UCSD-AML1 (cell line): ENCODE measurements at regions not wholly inside any gene's neighbourhood (a gene's known extent, or its start where the extent isn't known, plus 50 kb on each side); places are given as distances from the start of the nearest gene placed in this dataset.
"Not testable (repeated sequence)": the region's sequence is repeated elsewhere in the genome, so short reads cannot be mapped to it uniquely, and the experiment has no call there.

Experiments used
- DNase-seq: peaks from one replicate; lab custom pipeline; 2025; ENCODE audit not compliant: unreplicated experiment; lab: John Stamatoyannopoulos, UW

DNA sequence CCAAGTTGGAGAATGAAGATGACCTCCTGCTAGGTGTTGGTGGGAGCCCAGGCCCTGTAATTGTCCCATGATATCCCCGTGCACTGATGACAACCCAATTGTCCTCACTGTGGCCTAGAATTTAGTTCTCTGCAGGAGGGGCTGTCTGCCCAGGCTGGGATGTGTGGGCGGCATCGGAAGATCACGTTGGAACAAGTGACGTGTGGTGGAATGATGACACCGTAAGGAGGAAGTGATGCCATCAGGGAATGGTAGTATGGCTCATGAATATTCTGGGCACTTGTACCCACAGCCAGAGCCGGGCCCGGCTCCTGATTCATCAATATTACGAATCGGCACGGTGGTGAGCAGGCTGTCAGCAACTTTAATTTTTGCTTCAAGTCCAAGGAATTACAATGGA is 111.6 kb downstream of the MIAT start:
- no peak for DNase-seq

DNA sequence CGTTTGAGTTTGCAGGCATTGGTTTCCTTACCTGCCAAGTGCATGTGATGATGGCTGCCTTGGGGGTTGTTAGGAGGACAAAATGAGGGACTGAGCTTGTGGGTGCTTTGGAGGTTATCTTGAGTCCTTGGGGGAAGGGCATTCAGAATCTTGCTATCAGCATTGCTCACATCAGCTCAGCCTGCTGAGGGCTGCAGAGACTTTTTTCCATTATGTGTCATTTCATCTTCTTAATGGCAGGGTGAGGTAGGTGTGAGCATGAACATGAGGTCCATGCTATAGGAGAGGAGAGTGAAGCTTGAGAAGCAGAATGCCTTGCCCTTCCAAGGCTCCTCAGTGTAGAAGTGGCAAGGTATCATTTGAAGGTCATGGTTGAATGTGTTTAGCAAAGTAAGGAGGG is 112.3 kb downstream of the MIAT start:
- no peak for DNase-seq

DNA sequence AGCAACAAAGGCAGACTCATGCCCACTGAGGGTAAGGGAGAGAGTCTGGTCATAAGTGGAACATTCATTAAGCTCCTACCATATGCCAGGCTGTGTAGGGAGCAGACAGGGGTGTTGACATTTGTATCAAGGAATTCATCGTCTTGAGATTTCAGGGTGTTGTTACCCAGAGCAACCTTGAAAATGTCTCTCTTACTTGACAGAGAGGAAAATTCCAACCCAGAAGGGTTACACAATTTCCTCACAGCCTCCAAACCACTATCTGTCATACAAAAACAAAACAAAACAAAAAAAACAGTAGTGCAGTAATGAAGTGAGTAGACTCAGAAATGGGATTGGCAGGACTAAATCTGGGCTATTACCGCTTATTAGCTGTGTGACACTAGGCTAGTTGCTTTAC is 113.2 kb downstream of the MIAT start:
- DNase-seq, result no peak

DNA sequence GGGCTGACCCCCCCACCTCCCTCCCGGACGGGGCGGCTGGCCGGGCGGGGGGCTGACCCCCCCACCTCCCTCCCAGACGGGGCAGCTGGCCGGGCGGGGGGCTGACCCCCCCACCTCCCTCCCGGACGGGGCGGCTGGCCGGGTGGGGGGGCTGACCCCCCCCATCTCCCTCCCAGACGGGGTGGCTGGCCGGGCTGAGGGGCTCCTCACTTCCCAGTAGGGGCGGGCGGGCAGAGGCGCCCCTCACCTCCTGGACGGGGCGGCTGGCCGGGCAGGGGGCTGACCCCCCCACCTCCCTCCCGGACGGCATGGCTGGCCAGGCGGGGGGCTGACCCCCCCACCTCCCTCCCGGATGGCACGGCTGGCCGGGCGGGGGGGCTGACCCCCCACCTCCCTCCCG is 115.7 kb downstream of the MIAT start:
- DNase-seq, result not testable (repeated sequence)

DNA sequence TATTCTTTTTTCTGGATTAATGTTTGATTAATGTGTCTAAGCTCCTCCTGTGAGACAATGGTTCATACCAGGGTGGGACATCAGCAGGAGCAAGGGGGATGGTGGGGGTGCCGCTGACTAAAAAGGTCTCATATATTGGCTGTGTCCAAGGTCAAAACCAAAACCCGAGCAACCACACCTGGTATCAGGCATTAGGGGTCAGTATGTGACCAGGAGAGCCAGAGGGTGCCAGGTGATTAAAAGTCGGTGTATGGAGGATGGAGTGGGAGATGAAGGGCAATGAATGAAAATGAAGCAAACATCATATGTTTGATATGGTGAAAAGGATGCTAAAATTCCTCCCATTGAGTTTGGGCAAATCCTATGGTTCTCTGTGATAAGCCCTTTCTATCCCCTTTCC is 118.0 kb downstream of the MIAT start:
- no peak for DNase-seq

DNA sequence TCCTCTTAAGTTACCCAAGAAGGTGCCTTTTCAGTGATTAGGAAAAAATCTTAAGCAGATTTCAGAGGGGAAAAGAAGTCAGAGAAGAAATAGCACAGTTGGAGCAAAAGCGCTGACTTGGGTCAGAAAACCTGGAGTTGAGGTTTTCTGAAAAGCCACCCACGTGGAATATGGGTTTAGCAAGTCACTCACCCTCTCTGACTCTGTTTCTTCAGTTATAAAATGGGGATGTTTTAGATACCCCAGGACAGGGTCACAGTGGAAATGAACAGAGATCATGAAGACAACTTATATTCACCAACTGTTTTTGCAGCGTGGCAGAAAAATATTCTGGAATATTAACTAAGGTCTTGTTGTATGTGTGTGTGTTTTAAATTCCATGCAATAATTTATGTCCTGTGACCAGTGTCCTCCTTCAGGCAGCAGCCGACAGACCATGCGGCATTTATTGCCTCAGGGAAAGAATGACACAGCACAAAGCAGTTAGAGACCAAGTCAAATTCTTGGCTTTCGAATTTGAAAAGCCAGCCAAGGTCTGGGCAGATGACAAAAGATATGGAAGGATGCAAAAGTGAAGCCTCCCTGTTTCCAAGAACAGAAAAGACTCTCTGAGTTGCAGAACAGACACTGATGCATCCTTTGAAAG is 119.9 kb downstream of the MIAT start:
- no peak for DNase-seq

DNA sequence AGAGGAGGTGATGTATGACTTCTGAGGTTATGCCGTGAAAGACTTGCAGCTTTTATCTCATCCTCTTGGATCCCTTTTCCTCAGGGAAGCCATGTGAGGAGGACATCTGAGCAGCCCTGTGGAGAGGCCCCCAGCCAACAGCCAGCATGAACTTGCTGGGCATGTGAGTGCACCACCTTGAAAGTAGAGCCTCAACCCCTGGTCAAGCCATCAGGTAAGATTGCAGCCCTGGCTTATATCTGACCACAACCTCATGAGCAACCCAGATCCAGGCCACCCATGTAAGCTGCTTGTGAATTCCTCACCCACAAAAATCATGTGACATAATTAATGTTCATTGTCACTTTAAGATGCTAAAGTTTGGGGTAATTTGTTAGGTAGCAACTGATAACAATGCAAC is 121.0 kb downstream of the MIAT start:
- no peak for DNase-seq

DNA sequence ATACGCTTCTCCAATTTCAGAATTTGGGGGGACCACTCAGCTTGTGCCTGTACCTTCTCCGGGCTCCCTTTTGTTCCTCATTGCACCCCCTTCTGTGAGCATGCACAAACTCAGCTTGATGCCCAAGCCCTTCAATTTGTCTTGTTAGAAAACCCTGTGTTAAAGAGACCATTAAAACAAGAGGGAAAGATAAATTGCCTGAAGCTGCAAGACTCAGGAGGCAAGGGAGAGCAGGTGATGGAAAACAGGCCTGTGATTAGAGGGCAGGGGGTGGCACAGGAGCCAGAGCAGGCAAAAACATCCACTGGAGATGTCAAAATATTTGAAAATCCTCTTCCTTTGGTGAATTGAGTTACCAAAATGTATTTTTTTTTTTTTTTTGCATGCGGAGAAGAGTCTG is 121.7 kb downstream of the MIAT start:
- DNase-seq, result no peak

DNA sequence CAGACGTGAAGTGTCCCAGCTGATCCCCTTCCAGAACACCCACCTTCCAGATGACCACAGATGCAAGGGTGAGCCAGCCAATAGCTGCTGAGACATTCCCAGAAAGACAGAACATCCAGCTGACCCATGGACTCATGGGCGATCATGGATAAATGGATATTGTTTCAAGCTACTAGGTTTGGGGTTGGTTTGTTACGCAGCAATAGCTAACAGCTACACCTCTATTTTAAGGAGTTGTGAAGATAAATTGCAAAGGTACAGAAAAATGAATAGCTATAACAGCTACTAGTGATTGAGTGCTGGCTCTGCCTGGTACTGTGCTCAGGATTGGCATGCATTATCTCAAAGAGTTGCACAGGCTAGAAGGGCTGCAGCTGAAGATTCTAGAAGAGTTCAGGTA is 122.5 kb downstream of the MIAT start:
- no peak for DNase-seq

DNA sequence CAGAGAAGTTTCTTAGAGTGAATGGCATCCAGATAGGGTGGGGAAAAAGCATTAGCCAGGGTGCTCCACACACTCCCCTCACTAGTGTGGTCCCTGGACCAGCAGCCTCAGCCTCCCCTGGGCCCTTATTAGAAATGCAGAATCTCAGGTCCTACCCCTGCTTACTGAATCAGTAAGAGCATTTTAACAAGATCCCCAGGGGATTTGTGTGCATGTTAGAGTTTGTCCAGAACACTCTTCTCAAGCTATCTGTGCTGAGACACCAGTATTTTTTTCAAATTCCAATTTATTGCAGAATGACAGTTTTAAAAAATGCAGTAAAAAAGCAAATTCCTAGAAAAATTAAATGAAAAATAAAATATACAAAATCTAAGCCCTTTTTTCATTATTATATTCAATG is 123.1 kb downstream of the MIAT start:
- DNase-seq, result no peak

DNA sequence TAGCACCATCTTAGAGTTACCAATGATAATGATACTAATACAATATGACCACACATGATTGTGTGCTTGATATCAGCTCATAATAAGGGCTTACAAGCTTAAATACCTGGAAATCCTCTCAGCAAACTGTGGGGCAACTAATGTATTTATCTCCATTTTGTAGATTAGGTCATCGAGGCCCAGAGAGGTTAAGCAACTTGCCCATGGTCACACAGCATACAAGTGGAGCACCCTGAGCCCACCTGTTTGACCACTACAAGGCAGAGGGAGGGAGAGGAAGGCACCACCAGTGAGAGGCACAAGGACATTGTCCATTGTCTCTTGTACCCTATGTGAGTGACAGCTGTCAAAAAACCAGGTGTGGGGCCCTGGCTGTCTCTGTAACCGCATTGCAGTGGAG is 123.7 kb downstream of the MIAT start:
- no peak for DNase-seq

DNA sequence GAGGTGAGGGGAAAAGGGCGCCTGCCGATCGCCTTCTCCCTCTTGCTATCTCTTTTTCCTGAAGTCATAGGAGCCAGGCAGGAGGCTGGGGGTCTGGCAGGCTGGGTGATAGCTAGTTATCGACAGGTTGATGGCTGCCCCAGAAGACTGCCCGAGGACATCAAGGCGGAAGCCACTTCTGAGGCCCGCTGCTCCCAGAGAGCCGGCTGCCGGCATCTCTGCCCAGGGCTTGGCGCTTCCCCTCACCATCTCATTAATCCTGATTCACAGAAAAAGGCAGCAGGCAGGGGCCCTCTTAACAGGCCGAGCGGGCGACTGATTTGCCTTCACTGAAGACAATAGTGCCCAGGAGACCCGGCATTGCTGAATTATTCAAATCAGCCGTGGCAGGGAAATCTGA is 124.2 kb downstream of the MIAT start:
- DNase-seq, result no peak

DNA sequence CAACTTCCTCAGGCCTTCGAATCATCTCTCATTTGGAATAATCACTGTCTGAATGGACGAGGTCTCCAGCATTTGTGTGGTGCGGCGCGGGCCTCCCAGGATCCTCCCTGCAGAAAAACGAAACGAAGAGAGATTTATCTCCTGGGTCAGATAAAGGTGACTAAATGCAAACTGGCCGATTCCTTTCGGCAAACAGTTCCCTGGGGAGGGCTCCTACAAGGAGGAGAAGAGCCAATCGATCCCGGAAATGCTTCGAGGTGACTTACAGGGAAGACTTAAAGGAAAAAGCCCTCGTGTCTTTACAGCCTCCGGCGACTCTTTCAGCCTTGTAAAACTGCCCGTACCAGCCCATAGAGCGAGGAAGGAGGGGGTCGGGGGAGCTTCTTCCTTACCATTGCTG is 126.5 kb downstream of the MIAT start:
- DNase-seq, result no peak

DNA sequence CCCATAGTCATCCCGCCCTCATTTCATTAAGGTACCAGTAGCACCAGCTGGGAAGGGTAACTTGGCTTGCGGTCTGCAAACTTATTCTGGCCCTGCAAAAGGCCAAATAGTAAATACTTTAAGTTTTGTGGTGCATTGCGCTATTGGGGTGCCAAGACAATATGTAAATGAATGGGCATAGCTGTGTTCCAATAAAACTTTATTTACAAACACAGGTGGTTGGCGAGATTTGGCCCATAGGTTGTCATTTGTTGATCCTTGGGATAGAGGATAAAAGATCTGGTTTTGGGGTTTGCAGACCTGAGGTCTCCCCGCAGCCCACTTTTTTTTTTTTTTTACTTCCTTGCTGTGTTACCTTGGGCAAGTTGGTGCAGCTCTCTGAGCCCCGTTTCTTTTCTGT is 127.4 kb downstream of the MIAT start:
- DNase-seq, result no peak

DNA sequence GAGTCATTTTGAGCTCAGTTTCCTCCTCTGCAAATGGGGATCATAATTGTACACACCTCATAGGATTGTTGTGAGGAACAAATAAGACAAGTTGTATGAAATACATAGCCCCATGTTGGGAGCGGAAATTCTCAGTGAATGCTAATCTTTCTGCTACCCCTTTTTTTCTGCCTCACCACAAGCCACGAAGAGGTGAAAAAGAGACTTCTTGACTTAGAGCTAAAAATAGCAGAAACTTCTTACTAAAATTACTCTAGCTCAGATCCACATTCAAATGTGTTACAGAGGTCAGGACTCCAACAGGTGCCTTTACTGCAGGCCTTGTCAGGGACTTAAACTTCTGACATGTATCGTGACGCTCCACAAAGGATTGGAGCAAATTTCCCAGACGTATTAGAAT is 128.5 kb downstream of the MIAT start:
- DNase-seq, result no peak

DNA sequence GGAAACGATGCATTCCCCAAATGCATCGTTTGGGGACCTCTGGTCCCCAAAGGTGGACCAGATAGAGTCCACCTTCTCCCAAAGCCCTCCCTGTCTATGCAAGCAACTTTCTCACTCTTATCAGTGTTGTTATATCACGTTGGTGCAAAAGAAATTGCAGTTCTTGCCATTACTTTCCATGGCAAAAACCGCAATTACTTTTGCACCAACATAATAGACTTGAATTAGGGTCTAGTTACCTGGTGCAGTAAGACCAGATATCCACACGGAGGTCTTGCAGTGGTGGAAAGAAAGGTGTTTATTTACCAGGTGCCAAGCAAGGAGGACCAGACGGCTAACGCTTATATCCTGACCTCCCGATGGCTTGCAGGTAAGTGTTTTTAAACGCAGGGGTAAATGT is 129.0 kb downstream of the MIAT start:
- DNase-seq, result no peak

DNA sequence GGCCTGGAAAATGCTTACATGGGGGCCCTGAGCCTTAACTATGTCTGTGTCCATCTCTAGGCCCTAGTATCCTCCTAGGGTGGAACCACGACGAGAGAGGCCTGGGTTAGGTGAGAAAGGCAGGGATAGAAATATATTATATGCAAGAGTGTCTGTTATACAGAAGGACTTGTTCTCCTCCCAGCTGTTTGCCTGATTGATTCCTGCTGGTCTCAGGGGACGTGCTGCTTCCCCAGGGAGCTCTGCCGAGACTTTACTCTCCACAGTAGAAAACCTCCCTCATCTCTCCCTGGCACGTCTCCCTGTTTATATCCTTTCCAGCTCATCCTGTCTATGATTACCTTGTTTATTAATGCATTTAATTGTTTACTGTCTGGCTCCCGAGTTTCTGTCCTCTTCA is 132.6 kb downstream of the MIAT start:
- no peak for DNase-seq

DNA sequence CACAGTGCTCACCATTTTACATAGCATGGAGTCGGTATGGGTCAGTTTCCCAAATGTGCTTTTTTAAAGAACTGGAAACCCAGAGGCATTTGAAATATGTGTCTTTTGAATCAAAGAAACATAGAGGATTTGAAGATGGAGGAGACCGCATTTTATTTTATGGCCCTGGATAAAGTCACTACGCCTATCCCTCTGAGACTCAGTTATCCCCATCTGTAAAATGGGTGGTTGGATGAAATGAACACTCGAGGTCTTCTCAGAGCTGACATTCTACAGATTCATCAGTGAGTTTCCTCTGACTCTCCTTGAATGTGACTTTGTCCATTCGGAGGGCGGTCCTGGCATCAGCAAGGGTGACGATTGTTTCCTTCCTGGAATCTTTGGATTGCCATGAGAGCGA is 135.1 kb downstream of the MIAT start:
- DNase-seq, result no peak

DNA sequence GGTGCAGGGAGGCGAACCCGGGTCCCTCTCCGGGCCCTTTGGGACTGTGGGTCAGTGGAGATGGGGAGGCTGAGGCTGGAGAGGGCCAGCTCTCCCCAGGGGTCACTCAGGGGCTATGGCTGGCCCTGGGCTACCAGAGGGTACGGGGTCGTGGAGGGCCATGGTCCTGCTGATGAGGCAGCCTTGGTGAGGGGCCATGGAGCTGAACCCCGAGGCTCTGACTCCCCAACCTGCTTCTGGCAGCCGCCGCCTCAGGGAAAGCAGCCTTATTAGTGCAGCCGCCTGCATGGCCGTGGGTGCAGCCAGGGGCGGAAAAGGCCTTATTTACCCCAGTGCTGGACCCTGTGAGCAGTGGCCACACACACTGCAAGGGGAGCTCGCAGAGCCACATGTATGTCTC is 139.4 kb downstream of the MIAT start:
- DNase-seq, result no peak

DNA sequence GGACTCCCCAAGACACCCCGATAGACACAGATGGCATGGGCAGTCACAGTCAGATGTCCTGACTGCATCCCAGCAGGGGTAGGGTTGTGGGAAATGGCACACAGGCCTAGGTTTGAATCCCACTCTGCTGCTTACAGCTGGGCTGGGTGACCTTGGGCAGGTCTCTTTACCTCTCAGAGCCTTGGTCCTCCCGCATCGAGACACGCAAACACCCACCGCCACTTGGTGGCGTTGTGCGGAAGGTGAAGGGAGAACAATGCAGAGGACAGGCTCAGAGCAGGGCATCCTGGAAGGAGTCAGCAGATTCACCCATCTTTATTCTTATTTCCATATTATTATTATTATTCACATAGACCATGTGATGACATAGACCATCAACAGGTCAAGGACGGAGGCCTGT is 140.5 kb downstream of the MIAT start:
- DNase-seq, result peak; percentile 16

DNA sequence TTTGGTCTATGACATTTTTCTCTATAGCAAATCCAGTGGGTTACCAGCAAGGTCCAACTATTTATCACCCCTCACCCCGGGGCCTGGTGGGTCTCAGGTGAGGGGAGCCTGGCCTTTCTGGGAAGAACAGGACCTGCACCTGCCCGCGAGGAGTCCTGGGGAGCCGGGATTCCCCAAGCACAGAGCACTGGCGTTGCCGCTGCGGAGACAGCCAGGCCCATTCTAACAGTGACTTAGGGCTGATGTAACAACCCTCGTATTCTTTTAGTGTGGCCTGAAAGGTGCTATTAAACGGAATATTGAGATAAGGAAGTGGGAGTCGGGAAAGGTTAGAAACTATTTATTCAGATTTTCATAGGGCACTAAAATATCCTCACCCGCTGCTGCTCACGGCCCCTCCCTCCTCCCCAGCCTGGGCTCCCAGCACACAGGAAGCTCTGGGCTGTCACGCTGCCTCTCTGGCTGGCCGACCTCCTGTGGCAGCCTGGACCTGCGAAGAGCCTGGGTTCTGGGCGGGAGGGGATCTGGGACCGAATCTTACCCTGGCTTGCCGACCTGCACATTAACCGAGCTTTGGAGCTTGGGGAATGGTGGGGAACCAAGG is 141.2 kb downstream of the MIAT start:
- DNase-seq, result no peak

DNA sequence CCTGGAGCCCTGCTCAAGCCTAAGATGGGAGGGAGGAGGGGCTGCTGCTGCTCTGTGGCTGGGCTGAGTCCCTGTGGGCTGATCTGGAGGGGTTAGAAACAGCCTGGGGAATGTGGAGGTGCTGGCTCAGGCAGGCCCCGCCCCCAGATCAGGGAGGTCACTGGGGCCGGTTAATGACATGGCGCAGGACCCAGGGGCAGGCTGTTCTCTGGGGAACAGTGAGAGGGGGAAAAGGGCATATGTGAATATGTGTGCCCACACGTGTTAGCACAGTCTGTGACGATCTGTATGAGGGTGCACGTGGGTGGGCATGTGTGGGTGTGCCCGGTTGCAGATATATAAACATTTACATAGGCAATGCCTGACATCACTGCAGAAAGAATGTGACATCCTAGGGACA is 143.5 kb downstream of the MIAT start:
- no peak for DNase-seq

DNA sequence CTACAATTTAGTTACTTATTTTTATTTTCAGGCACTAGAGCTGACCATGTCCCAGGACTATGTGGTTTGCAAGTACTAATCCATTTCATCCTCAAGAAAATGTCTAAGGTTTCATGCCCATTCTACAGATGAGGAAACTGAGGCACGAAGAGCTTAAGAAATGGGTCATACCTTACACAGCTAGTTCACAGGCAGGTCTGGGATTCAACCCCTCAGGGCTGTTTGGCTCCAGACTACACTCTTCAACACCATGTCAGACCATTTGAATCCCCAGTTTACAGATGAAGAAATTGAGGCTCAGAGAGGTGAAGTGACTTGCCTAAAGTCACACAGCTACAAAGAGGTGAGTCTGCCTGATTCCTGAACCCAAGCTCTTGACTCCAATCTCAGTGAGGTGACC is 144.1 kb downstream of the MIAT start:
- no peak for DNase-seq
